ENCODE measurements at regions not wholly inside any gene's neighbourhood (a gene's known extent, or its start where the extent isn't known, plus 50 kb on each side); places are given as distances from the start of the nearest gene placed in this dataset.
"Not testable (repeated sequence)": the region's sequence is repeated elsewhere in the genome, so short reads cannot be mapped to it uniquely, and the experiment has no call there.

- TF ChIP-seq POLR2A (IDR thresholded peaks at IDR 0.05) (no peak), CTCF (IDR thresholded peaks at IDR 0.05) (no peak)
- no peak for DNase-seq
- no peak overlapping the region for H3K27ac ChIP-seq
- H3K36me3 ChIP-seq, result no peaks in the 10 kb centered on the region
- no peaks in the 10 kb centered on the region for H3K27me3 ChIP-seq
- no peaks in the 10 kb centered on the region for H3K4me1 ChIP-seq
- no peak overlapping the region for H3K4me3 ChIP-seq
- H3K9me3 ChIP-seq, result peaks cover 0 to 2% (median 0%) of the 10 kb centered on the region in 4 donors
Measured at GRCh38 chr2:13308989-13309388, 592.3 kb downstream of the TRIB2 start.

- TF ChIP-seq CTCF (IDR thresholded peaks at IDR 0.05) (no peak), POLR2A (IDR thresholded peaks at IDR 0.05) (no peak)
- Histone ChIP-seq H3K27me3 (no peaks in the 10 kb centered on the region), H3K36me3 (no peaks in the 10 kb centered on the region), H3K27ac (no peak overlapping the region), H3K4me3 (no peak overlapping the region), H3K9me3 (no peaks in the 10 kb centered on the region), H3K4me1 (no peaks in the 10 kb centered on the region)
- DNase-seq, result no peak
Measured at GRCh38 chr2:13332060-13332459, 615.3 kb downstream of the TRIB2 start.

GRCh38 chr2:13334071-13334470 lies 617.3 kb downstream of the TRIB2 start:
- not testable (repeated sequence) for H3K9me3 ChIP-seq, H3K36me3 ChIP-seq, DNase-seq, H3K4me1 ChIP-seq, H3K27me3 ChIP-seq, H3K27ac ChIP-seq, H3K4me3 ChIP-seq

GRCh38 chr2:13334545-13334944 lies 617.8 kb downstream of the TRIB2 start:
- H3K27ac ChIP-seq, result no peak overlapping the region
- no peak overlapping the region for H3K4me3 ChIP-seq
- DNase-seq, result no peak
- no peaks in the 10 kb centered on the region for H3K27me3 ChIP-seq
- H3K9me3 ChIP-seq, result no peaks in the 10 kb centered on the region
- TF ChIP-seq POLR2A (IDR thresholded peaks at IDR 0.05) (no peak), CTCF (IDR thresholded peaks at IDR 0.05) (no peak)
- H3K36me3 ChIP-seq, result no peaks in the 10 kb centered on the region
- no peaks in the 10 kb centered on the region for H3K4me1 ChIP-seq

GRCh38 chr2:13335862-13336535 lies 619.3 kb downstream of the TRIB2 start:
- Histone ChIP-seq H3K9me3 (no peaks in the 10 kb centered on the region), H3K27ac (no peak overlapping the region), H3K4me1 (no peaks in the 10 kb centered on the region), H3K27me3 (no peaks in the 10 kb centered on the region), H3K4me3 (no peak overlapping the region), H3K36me3 (no peaks in the 10 kb centered on the region)
- no peak for DNase-seq
- no peak for TF ChIP-seq POLR2A (IDR thresholded peaks at IDR 0.05)

- peaks cover 0 to 2% (median 0%) of the 10 kb centered on the region in 4 donors for H3K9me3 ChIP-seq
- H3K36me3 ChIP-seq, result no peaks in the 10 kb centered on the region
- no peak overlapping the region for H3K4me3 ChIP-seq
- H3K27me3 ChIP-seq, result no peaks in the 10 kb centered on the region
- TF ChIP-seq CTCF (IDR thresholded peaks at IDR 0.05) (no peak), POLR2A (IDR thresholded peaks at IDR 0.05) (no peak)
- no peak overlapping the region for H3K27ac ChIP-seq
- H3K4me1 ChIP-seq, result no peaks in the 10 kb centered on the region
- no peak for DNase-seq
Measured at GRCh38 chr2:13351068-13351467, 634.3 kb downstream of the TRIB2 start.

GRCh38 chr2:13353083-13353482 lies 636.3 kb downstream of the TRIB2 start:
- no peak for DNase-seq
- H3K4me3 ChIP-seq, result no peak overlapping the region
- H3K9me3 ChIP-seq, result peaks cover 0 to 2% (median 0%) of the 10 kb centered on the region in 4 donors
- no peaks in the 10 kb centered on the region for H3K36me3 ChIP-seq
- no peaks in the 10 kb centered on the region for H3K27me3 ChIP-seq
- TF ChIP-seq POLR2A (IDR thresholded peaks at IDR 0.05) (no peak), CTCF (IDR thresholded peaks at IDR 0.05) (no peak)
- no peak overlapping the region for H3K27ac ChIP-seq
- no peaks in the 10 kb centered on the region for H3K4me1 ChIP-seq

All from Peyer's patch (tissue), 4 donors.